ENCODE measurements at regions not wholly inside any gene's neighbourhood (a gene's known extent, or its start where the extent isn't known, plus 50 kb on each side); places are given as distances from the start of the nearest gene placed in this dataset.
A peak's percentile ranks its signal among the peaks of the same experiment; 100 is the strongest.

- Histone ChIP-seq H3K36me3 (ENCODE audit: insufficient read depth) (no peaks in the 10 kb centered on the region), H3K4me1 (ENCODE audit: low read depth, poor library complexity, severe bottlenecking) (no peaks in the 10 kb centered on the region), H3K4me2 (no peak overlapping the region), H3K9ac (no peak overlapping the region), H3K27me3 (ENCODE audit: insufficient read depth, low read depth) (no peaks in the 10 kb centered on the region), H2AFZ (ENCODE audit: low read depth) (no peak overlapping the region), H3K4me3 (IDR thresholded peaks at IDR 0.05; ENCODE audit: insufficient read depth, low read depth, low read length) (no peak overlapping the region), H4K20me1 (ENCODE audit: insufficient read depth) (no peaks in the 10 kb centered on the region), H3K27ac (no peak overlapping the region), H3K79me2 (ENCODE audit: insufficient read depth, low read depth) (no peaks in the 10 kb centered on the region)
- TF ChIP-seq, protein P1, sequence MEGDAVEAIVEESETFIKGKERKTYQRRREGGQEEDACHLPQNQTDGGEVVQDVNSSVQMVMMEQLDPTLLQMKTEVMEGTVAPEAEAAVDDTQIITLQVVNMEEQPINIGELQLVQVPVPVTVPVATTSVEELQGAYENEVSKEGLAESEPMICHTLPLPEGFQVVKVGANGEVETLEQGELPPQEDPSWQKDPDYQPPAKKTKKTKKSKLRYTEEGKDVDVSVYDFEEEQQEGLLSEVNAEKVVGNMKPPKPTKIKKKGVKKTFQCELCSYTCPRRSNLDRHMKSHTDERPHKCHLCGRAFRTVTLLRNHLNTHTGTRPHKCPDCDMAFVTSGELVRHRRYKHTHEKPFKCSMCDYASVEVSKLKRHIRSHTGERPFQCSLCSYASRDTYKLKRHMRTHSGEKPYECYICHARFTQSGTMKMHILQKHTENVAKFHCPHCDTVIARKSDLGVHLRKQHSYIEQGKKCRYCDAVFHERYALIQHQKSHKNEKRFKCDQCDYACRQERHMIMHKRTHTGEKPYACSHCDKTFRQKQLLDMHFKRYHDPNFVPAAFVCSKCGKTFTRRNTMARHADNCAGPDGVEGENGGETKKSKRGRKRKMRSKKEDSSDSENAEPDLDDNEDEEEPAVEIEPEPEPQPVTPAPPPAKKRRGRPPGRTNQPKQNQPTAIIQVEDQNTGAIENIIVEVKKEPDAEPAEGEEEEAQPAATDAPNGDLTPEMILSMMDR (conservative IDR thresholded peaks at IDR 0.05; ENCODE audit: low read depth, low read length) = no peak
Measured at GRCh38 chr10:6674291-6674690, 94.2 kb upstream of the PRKCQ start.

DNA sequence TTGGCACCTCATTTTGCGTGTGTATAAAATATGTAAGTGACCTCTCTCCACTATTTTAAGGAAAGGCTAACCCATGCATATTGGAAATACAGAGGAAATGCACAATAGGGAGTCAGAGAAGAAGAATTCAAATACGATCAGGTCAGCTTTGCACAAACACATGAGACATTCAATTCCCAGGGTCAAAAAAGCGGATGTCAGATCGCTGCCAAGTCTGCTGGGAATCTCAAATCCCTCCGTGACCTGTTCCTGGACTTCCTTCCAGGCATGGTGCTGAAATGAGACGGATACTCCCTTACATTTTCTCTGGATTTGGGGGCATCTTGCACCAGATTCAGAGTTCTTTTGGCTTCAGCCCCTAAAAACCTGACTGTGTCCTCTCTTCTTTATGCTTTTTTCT is 91.9 kb upstream of the PRKCQ start:
- H4K20me1 ChIP-seq (ENCODE audit: insufficient read depth) = no peaks in the 10 kb centered on the region
- TF ChIP-seq, protein P1 (conservative IDR thresholded peaks at IDR 0.05; ENCODE audit: low read depth, low read length) = no peak
- no peak overlapping the region for H3K27ac ChIP-seq
- H3K4me2 ChIP-seq = no peak overlapping the region
- H3K79me2 ChIP-seq (ENCODE audit: insufficient read depth, low read depth) = no peaks in the 10 kb centered on the region
- no peaks in the 10 kb centered on the region for H3K27me3 ChIP-seq (ENCODE audit: insufficient read depth, low read depth)
- H3K36me3 ChIP-seq (ENCODE audit: insufficient read depth) = no peaks in the 10 kb centered on the region
- H3K4me1 ChIP-seq (ENCODE audit: low read depth, poor library complexity, severe bottlenecking) = no peaks in the 10 kb centered on the region
- H3K4me3 ChIP-seq (IDR thresholded peaks at IDR 0.05; ENCODE audit: insufficient read depth, low read depth, low read length) = no peak overlapping the region
- no peak overlapping the region for H3K9ac ChIP-seq
- no peak overlapping the region for H2AFZ ChIP-seq (ENCODE audit: low read depth)

DNA sequence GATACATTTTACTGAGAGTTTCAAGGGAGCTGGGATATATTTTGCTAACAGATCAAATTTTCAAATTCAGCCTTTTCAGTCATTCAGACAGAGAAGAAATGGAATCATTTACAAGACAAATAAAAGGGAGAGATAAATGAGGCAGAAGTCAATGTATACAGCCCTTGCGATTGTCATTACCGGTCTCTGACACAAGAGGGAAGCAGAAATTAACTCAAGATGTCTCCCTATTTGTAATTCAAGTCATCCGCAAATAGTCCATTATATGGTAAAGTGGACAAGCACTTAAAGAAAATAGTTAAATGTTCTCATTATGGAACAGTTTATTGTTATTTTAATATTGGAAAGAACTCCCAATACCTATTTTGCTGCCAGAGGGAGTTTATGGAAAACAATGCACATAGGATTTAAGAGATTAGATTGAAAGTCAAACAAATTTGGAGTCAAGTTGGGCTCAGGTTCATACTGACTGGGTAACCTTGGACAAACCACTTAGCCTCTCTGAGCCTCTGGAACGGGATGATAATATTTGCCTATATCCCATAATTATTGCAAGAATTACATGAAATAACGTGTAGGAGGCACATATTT is 89.3 kb upstream of the PRKCQ start:
- H3K79me2 ChIP-seq (ENCODE audit: insufficient read depth, low read depth) = no peaks in the 10 kb centered on the region
- H3K27me3 ChIP-seq (ENCODE audit: insufficient read depth, low read depth) = no peaks in the 10 kb centered on the region
- H3K4me2 ChIP-seq = no peak overlapping the region
- H3K4me1 ChIP-seq (ENCODE audit: low read depth, poor library complexity, severe bottlenecking) = no peaks in the 10 kb centered on the region
- no peak overlapping the region for H3K4me3 ChIP-seq (IDR thresholded peaks at IDR 0.05; ENCODE audit: insufficient read depth, low read depth, low read length)
- TF ChIP-seq, protein P1 (conservative IDR thresholded peaks at IDR 0.05; ENCODE audit: low read depth, low read length) = peak; percentile 85
- no peaks in the 10 kb centered on the region for H4K20me1 ChIP-seq (ENCODE audit: insufficient read depth)
- no peak overlapping the region for H3K27ac ChIP-seq
- H3K36me3 ChIP-seq (ENCODE audit: insufficient read depth) = no peaks in the 10 kb centered on the region
- no peak overlapping the region for H3K9ac ChIP-seq
- no peak overlapping the region for H2AFZ ChIP-seq (ENCODE audit: low read depth)

- no peak overlapping the region for H3K4me3 ChIP-seq (IDR thresholded peaks at IDR 0.05; ENCODE audit: insufficient read depth, low read depth, low read length)
- H3K27me3 ChIP-seq (ENCODE audit: insufficient read depth, low read depth) = no peaks in the 10 kb centered on the region
- no peaks in the 10 kb centered on the region for H4K20me1 ChIP-seq (ENCODE audit: insufficient read depth)
- H3K27ac ChIP-seq = no peak overlapping the region
- no peaks in the 10 kb centered on the region for H3K79me2 ChIP-seq (ENCODE audit: insufficient read depth, low read depth)
- no peak overlapping the region for H2AFZ ChIP-seq (ENCODE audit: low read depth)
- no peak overlapping the region for H3K4me2 ChIP-seq
- H3K4me1 ChIP-seq (ENCODE audit: low read depth, poor library complexity, severe bottlenecking) = no peaks in the 10 kb centered on the region
- TF ChIP-seq, protein P1 (conservative IDR thresholded peaks at IDR 0.05; ENCODE audit: low read depth, low read length) = peak; percentile 84
- H3K36me3 ChIP-seq (ENCODE audit: insufficient read depth) = no peaks in the 10 kb centered on the region
- no peak overlapping the region for H3K9ac ChIP-seq
Measured at GRCh38 chr10:6667679-6668270, 87.7 kb upstream of the PRKCQ start.
